ENCODE measurements at regions not wholly inside any gene's neighbourhood (a gene's known extent, or its start where the extent isn't known, plus 50 kb on each side); places are given as distances from the start of the nearest gene placed in this dataset.

GRCh38 chr14:97031530-97031929 lies 234.3 kb downstream of the VRK1 start:
- H3K4me3 ChIP-seq (ENCODE audit: low read depth in 1 of 2, low read length in 2 of 2): no peak overlapping the region
- no peaks in the 10 kb centered on the region for H3K27me3 ChIP-seq (ENCODE audit: low read depth, low read length)
- no peaks in the 10 kb centered on the region for H3K36me3 ChIP-seq (ENCODE audit: control insufficient read depth in 1 of 2, insufficient read depth in 2 of 2, low read length in 2 of 2)
- H3K9me3 ChIP-seq (ENCODE audit: control insufficient read depth in 1 of 2, low read length in 2 of 2): peaks cover 0 to 5% of the 10 kb centered on the region in 2 donors
- no peak overlapping the region for H3K27ac ChIP-seq (ENCODE audit: low read length)
- peaks cover 0 to 7% of the 10 kb centered on the region in 2 donors for H3K4me1 ChIP-seq (ENCODE audit: control insufficient read depth in 1 of 2, insufficient read depth in 2 of 2, low read length in 2 of 2)

- Histone ChIP-seq H3K4me3 (ENCODE audit: low read depth in 1 of 2, low read length in 2 of 2) (peak overlapping the region in 1 of 2 donors; percentile 37), H3K4me1 (ENCODE audit: control insufficient read depth in 1 of 2, insufficient read depth in 2 of 2, low read length in 2 of 2) (peaks cover 0 to 7% of the 10 kb centered on the region in 2 donors), H3K36me3 (ENCODE audit: control insufficient read depth in 1 of 2, insufficient read depth in 2 of 2, low read length in 2 of 2) (no peaks in the 10 kb centered on the region), H3K27ac (ENCODE audit: low read length) (no peak overlapping the region), H3K9me3 (ENCODE audit: control insufficient read depth in 1 of 2, low read length in 2 of 2) (peaks cover under 1 to 5% of the 10 kb centered on the region in 2 donors), H3K27me3 (ENCODE audit: low read depth, low read length) (no peaks in the 10 kb centered on the region)
Measured at GRCh38 chr14:97033556-97034081, 236.4 kb downstream of the VRK1 start.

GRCh38 chr14:97036086-97036852 lies 239.1 kb downstream of the VRK1 start:
- Histone ChIP-seq H3K4me1 (ENCODE audit: control insufficient read depth in 1 of 2, insufficient read depth in 2 of 2, low read length in 2 of 2) (peaks cover 0 to 7% of the 10 kb centered on the region in 2 donors), H3K4me3 (ENCODE audit: low read depth in 1 of 2, low read length in 2 of 2) (no peak overlapping the region), H3K36me3 (ENCODE audit: control insufficient read depth in 1 of 2, insufficient read depth in 2 of 2, low read length in 2 of 2) (no peaks in the 10 kb centered on the region), H3K9me3 (ENCODE audit: control insufficient read depth in 1 of 2, low read length in 2 of 2) (peaks cover 5 to 14% of the 10 kb centered on the region in 2 donors), H3K27me3 (ENCODE audit: low read depth, low read length) (no peaks in the 10 kb centered on the region), H3K27ac (ENCODE audit: low read length) (no peak overlapping the region)

- no peak overlapping the region for H3K27ac ChIP-seq (ENCODE audit: low read length)
- no peaks in the 10 kb centered on the region for H3K27me3 ChIP-seq (ENCODE audit: low read depth, low read length)
- H3K9me3 ChIP-seq (ENCODE audit: control insufficient read depth in 1 of 2, low read length in 2 of 2): peaks cover 0 to 14% of the 10 kb centered on the region in 2 donors
- no peaks in the 10 kb centered on the region for H3K4me1 ChIP-seq (ENCODE audit: control insufficient read depth in 1 of 2, insufficient read depth in 2 of 2, low read length in 2 of 2)
- no peak overlapping the region for H3K4me3 ChIP-seq (ENCODE audit: low read depth in 1 of 2, low read length in 2 of 2)
- H3K36me3 ChIP-seq (ENCODE audit: control insufficient read depth in 1 of 2, insufficient read depth in 2 of 2, low read length in 2 of 2): no peaks in the 10 kb centered on the region
Measured at GRCh38 chr14:97039717-97040363, 242.7 kb downstream of the VRK1 start.

GRCh38 chr14:97046967-97047366 lies 249.8 kb downstream of the VRK1 start:
- H3K4me1 ChIP-seq (ENCODE audit: control insufficient read depth in 1 of 2, insufficient read depth in 2 of 2, low read length in 2 of 2): no peaks in the 10 kb centered on the region
- H3K4me3 ChIP-seq (ENCODE audit: low read depth in 1 of 2, low read length in 2 of 2): no peak overlapping the region
- H3K27ac ChIP-seq (ENCODE audit: low read length): no peak overlapping the region
- H3K36me3 ChIP-seq (ENCODE audit: control insufficient read depth in 1 of 2, insufficient read depth in 2 of 2, low read length in 2 of 2): no peaks in the 10 kb centered on the region
- H3K9me3 ChIP-seq (ENCODE audit: control insufficient read depth in 1 of 2, low read length in 2 of 2): no peaks in the 10 kb centered on the region
- H3K27me3 ChIP-seq (ENCODE audit: low read depth, low read length): no peaks in the 10 kb centered on the region

GRCh38 chr14:97052001-97052400 lies 254.8 kb downstream of the VRK1 start:
- H3K9me3 ChIP-seq (ENCODE audit: control insufficient read depth in 1 of 2, low read length in 2 of 2): no peaks in the 10 kb centered on the region
- peaks cover 5% of the 10 kb centered on the region for H3K27me3 ChIP-seq (ENCODE audit: low read depth, low read length)
- H3K4me1 ChIP-seq (ENCODE audit: control insufficient read depth in 1 of 2, insufficient read depth in 2 of 2, low read length in 2 of 2): no peaks in the 10 kb centered on the region
- no peak overlapping the region for H3K4me3 ChIP-seq (ENCODE audit: low read depth in 1 of 2, low read length in 2 of 2)
- no peaks in the 10 kb centered on the region for H3K36me3 ChIP-seq (ENCODE audit: control insufficient read depth in 1 of 2, insufficient read depth in 2 of 2, low read length in 2 of 2)
- H3K27ac ChIP-seq (ENCODE audit: low read length): no peak overlapping the region

- Histone ChIP-seq H3K9me3 (ENCODE audit: control insufficient read depth in 1 of 2, low read length in 2 of 2) (no peaks in the 10 kb centered on the region), H3K27me3 (ENCODE audit: low read depth, low read length) (peaks cover 5% of the 10 kb centered on the region), H3K36me3 (ENCODE audit: control insufficient read depth in 1 of 2, insufficient read depth in 2 of 2, low read length in 2 of 2) (no peaks in the 10 kb centered on the region), H3K4me1 (ENCODE audit: control insufficient read depth in 1 of 2, insufficient read depth in 2 of 2, low read length in 2 of 2) (no peaks in the 10 kb centered on the region), H3K27ac (ENCODE audit: low read length) (no peak overlapping the region), H3K4me3 (ENCODE audit: low read depth in 1 of 2, low read length in 2 of 2) (no peak overlapping the region)
Measured at GRCh38 chr14:97053941-97054340, 256.8 kb downstream of the VRK1 start.

- Histone ChIP-seq H3K4me3 (ENCODE audit: low read depth in 1 of 2, low read length in 2 of 2) (no peak overlapping the region), H3K4me1 (ENCODE audit: control insufficient read depth in 1 of 2, insufficient read depth in 2 of 2, low read length in 2 of 2) (no peaks in the 10 kb centered on the region), H3K36me3 (ENCODE audit: control insufficient read depth in 1 of 2, insufficient read depth in 2 of 2, low read length in 2 of 2) (no peaks in the 10 kb centered on the region), H3K9me3 (ENCODE audit: control insufficient read depth in 1 of 2, low read length in 2 of 2) (no peaks in the 10 kb centered on the region), H3K27ac (ENCODE audit: low read length) (no peak overlapping the region), H3K27me3 (ENCODE audit: low read depth, low read length) (peaks cover 5% of the 10 kb centered on the region)
Measured at GRCh38 chr14:97055355-97055754, 258.2 kb downstream of the VRK1 start.

GRCh38 chr14:97056086-97056485 lies 258.9 kb downstream of the VRK1 start:
- Histone ChIP-seq H3K4me3 (ENCODE audit: low read depth in 1 of 2, low read length in 2 of 2) (no peak overlapping the region), H3K27ac (ENCODE audit: low read length) (no peak overlapping the region), H3K9me3 (ENCODE audit: control insufficient read depth in 1 of 2, low read length in 2 of 2) (no peaks in the 10 kb centered on the region), H3K4me1 (ENCODE audit: control insufficient read depth in 1 of 2, insufficient read depth in 2 of 2, low read length in 2 of 2) (no peaks in the 10 kb centered on the region), H3K27me3 (ENCODE audit: low read depth, low read length) (peaks cover 5% of the 10 kb centered on the region), H3K36me3 (ENCODE audit: control insufficient read depth in 1 of 2, insufficient read depth in 2 of 2, low read length in 2 of 2) (no peaks in the 10 kb centered on the region)

- Histone ChIP-seq H3K9me3 (ENCODE audit: control insufficient read depth in 1 of 2, low read length in 2 of 2) (no peaks in the 10 kb centered on the region), H3K27me3 (ENCODE audit: low read depth, low read length) (peaks cover 5% of the 10 kb centered on the region), H3K4me3 (ENCODE audit: low read depth in 1 of 2, low read length in 2 of 2) (no peak overlapping the region), H3K4me1 (ENCODE audit: control insufficient read depth in 1 of 2, insufficient read depth in 2 of 2, low read length in 2 of 2) (no peaks in the 10 kb centered on the region), H3K36me3 (ENCODE audit: control insufficient read depth in 1 of 2, insufficient read depth in 2 of 2, low read length in 2 of 2) (no peaks in the 10 kb centered on the region), H3K27ac (ENCODE audit: low read length) (no peak overlapping the region)
Measured at GRCh38 chr14:97057238-97058073, 260.3 kb downstream of the VRK1 start.

GRCh38 chr14:97058074-97058467 lies 260.9 kb downstream of the VRK1 start:
- peaks cover 5% of the 10 kb centered on the region for H3K27me3 ChIP-seq (ENCODE audit: low read depth, low read length)
- H3K4me1 ChIP-seq (ENCODE audit: control insufficient read depth in 1 of 2, insufficient read depth in 2 of 2, low read length in 2 of 2): no peaks in the 10 kb centered on the region
- no peaks in the 10 kb centered on the region for H3K36me3 ChIP-seq (ENCODE audit: control insufficient read depth in 1 of 2, insufficient read depth in 2 of 2, low read length in 2 of 2)

More at GRCh38 chr14:97058074-97058467, 260.9 kb downstream of the VRK1 start:
- Histone ChIP-seq H3K27ac (ENCODE audit: low read length) (no peak overlapping the region), H3K9me3 (ENCODE audit: control insufficient read depth in 1 of 2, low read length in 2 of 2) (no peaks in the 10 kb centered on the region), H3K4me3 (ENCODE audit: low read depth in 1 of 2, low read length in 2 of 2) (no peak overlapping the region)

All from muscle layer of duodenum (tissue), 2 donors.